Fibroblast of lung (primary cell): ENCODE measurements at regions not wholly inside any gene's neighbourhood (a gene's known extent, or its start where the extent isn't known, plus 50 kb on each side); places are given as distances from the start of the nearest gene placed in this dataset.

Source experiments
- DNase-seq, 2 donors: peaks; one replicate each; pipeline versions ENCODE4 v3.0.0 to v3.0.0-alpha.2; 2010; ENCODE audit warnings: low read depth in 2 of 2
- H2AFZ ChIP-seq: 2 replicates; pipeline ENCODE4 v1.5.1; 2012; ENCODE audit warnings: low read length, control low read depth, inconsistent platforms
- H3K27ac ChIP-seq: 2 replicates; pipeline ENCODE4 v1.5.1; 2011; ENCODE audit warnings: low read length, control low read depth; ENCODE audit not compliant: insufficient read depth
- H3K27me3 ChIP-seq: 2 replicates; pipeline ENCODE4 v1.5.1; 2011; ENCODE audit warnings: mild to moderate bottlenecking, low read length; ENCODE audit not compliant: control insufficient read depth, insufficient read depth
- H3K36me3 ChIP-seq: 2 replicates; pipeline ENCODE4 v1.5.1; 2011; ENCODE audit warnings: low read length; ENCODE audit not compliant: control insufficient read depth, insufficient read depth
- H3K4me1 ChIP-seq: 2 replicates; pipeline ENCODE4 v1.5.1; 2011; ENCODE audit warnings: low read length; ENCODE audit not compliant: control insufficient read depth, insufficient read depth; ENCODE audit errors: extremely low read depth
- H3K4me2 ChIP-seq: 2 replicates; pipeline ENCODE4 v1.5.1; 2011; ENCODE audit warnings: low read length, control low read depth; ENCODE audit not compliant: insufficient read depth; ENCODE audit errors: extremely low read depth
- H3K4me3 ChIP-seq, 4 experiments: fragments of 200-600 bp in 1 of 4; sonication (generic) in 1 of 4; replicated peaks in 1 of 4; 2 replicates each; pipeline ENCODE4 v1.5.1; 2011 to 2016; ENCODE audit warnings: low read length in 4 of 4, low read depth in 3 of 4, mild to moderate bottlenecking in 3 of 4, control low read depth in 2 of 4, inconsistent platforms in 1 of 4, mixed read lengths in 1 of 4; ENCODE audit not compliant: insufficient read depth in 1 of 4; ENCODE audit errors: control extremely low read depth in 1 of 4
- H3K79me2 ChIP-seq: 2 replicates; pipeline ENCODE4 v1.5.1; 2012; ENCODE audit warnings: mild to moderate bottlenecking, low read length, inconsistent platforms; ENCODE audit not compliant: control insufficient read depth, insufficient read depth
- H3K9ac ChIP-seq: 2 replicates; pipeline ENCODE4 v1.5.1; 2011; ENCODE audit warnings: mild to moderate bottlenecking, low read length, control low read depth; ENCODE audit not compliant: insufficient read depth
- H3K9me3 ChIP-seq: 2 replicates; pipeline ENCODE4 v1.5.1; 2012; ENCODE audit warnings: low read depth, low read length; ENCODE audit not compliant: control insufficient read depth, insufficient read depth
- H4K20me1 ChIP-seq: 2 replicates; pipeline ENCODE4 v1.5.1; 2011; ENCODE audit warnings: low read length; ENCODE audit not compliant: control insufficient read depth, insufficient read depth; ENCODE audit errors: extremely low read depth
- EZH2 ChIP-seq: IDR thresholded peaks from 2 replicates; pipeline ENCODE4 v1.5.1; 2012; ENCODE audit warnings: low read length, control low read depth, mild to moderate bottlenecking; ENCODE audit errors: missing control alignments
- TF ChIP-seq, protein P1 (sequence below), 2 donors: IDR thresholded peaks in 1 of 2; conservative IDR thresholded peaks in 1 of 2; 1 replicate in 1 of 2; 2 replicates in 1 of 2; pipeline ENCODE4 v1.5.1; 2011 to 2012; ENCODE audit warnings: low read length in 2 of 2, control low read depth in 1 of 2, inconsistent platforms in 1 of 2, low read depth in 1 of 2, mild to moderate bottlenecking in 1 of 2

DNA sequence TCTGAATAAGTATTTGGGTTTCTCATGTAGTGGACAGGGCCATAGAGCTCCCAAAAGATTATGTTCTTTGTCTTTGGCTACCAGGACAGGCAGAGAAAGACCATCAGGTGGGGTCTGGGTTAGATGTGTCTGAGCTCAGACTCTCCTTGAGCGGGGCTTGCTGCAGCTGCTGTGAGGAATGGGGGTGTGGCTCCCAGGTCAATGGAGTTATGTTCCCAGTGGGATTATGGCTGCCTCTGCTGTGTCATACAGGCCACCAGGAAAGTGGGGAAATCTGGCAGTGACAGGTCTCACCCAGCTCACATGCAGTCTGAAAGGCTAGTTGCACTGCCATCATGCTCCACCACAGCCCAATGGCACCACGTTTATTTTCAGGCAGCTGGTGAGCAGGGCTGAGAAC is 97.0 kb upstream of the FERD3L start:
- no peak overlapping the region for H2AFZ ChIP-seq
- no peaks in the 10 kb centered on the region for H3K9me3 ChIP-seq
- no peak for DNase-seq
- H3K27ac ChIP-seq, result no peak overlapping the region
- H3K4me3 ChIP-seq, result no peak overlapping the region
- no peak overlapping the region for H3K4me2 ChIP-seq
- TF ChIP-seq, protein P1, sequence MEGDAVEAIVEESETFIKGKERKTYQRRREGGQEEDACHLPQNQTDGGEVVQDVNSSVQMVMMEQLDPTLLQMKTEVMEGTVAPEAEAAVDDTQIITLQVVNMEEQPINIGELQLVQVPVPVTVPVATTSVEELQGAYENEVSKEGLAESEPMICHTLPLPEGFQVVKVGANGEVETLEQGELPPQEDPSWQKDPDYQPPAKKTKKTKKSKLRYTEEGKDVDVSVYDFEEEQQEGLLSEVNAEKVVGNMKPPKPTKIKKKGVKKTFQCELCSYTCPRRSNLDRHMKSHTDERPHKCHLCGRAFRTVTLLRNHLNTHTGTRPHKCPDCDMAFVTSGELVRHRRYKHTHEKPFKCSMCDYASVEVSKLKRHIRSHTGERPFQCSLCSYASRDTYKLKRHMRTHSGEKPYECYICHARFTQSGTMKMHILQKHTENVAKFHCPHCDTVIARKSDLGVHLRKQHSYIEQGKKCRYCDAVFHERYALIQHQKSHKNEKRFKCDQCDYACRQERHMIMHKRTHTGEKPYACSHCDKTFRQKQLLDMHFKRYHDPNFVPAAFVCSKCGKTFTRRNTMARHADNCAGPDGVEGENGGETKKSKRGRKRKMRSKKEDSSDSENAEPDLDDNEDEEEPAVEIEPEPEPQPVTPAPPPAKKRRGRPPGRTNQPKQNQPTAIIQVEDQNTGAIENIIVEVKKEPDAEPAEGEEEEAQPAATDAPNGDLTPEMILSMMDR (conservative IDR thresholded peaks at IDR 0.05 in 1 of 2, IDR thresholded peaks at IDR 0.05 in 1 of 2; ENCODE audit: low read depth in 1 of 2, low read length in 2 of 2), result no peak
- H3K36me3 ChIP-seq, result no peaks in the 10 kb centered on the region
- no peaks in the 10 kb centered on the region for H3K4me1 ChIP-seq
- no peaks in the 10 kb centered on the region for H3K27me3 ChIP-seq
- H3K9ac ChIP-seq, result no peak overlapping the region
- H3K79me2 ChIP-seq, result no peaks in the 10 kb centered on the region
- H4K20me1 ChIP-seq, result no peaks in the 10 kb centered on the region

DNA sequence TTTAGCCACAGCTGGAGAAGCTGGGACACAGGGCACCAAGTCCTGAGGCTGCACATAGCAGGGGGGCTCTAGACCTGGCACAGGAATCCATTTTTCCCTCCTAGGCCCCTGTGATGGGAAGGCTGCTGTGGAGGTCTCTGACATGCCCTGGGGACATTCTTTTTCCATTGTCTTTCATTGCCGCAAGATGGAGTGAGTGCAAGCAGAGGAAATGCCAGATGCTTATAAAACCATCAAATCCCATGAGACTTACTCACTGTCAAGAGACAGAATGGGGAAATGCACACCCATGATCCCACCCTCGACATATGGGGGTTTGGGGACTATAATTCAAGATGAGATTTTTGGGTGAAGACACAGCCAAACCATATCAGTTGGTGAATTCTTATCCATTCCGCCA is 94.7 kb upstream of the FERD3L start:
- no peak overlapping the region for H3K27ac ChIP-seq

DNA sequence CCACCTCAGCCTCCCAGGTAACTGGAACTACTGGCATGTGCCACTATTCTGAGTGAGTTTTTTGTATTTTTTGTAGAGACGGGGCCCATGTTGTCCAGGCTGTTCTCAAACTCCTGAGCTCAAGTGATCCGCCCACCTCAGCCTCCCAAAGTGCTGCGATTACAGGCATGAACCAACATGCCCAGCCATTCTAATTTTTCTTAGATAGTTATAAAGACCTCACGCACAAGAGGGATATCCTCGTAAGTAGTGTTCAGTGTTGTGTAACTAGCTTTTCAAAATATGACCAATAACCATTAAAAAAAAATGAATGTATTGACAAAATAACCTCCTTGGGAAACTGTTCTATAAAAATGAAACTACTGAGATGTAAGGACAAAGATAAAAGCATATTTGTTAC is 90.5 kb upstream of the FERD3L start:
- Histone ChIP-seq H3K27me3 (no peaks in the 10 kb centered on the region), H3K4me1 (no peaks in the 10 kb centered on the region), H3K4me2 (no peak overlapping the region), H3K36me3 (no peaks in the 10 kb centered on the region), H3K4me3 (no peak overlapping the region), H2AFZ (no peak overlapping the region), H3K9me3 (no peaks in the 10 kb centered on the region), H3K79me2 (no peaks in the 10 kb centered on the region), H4K20me1 (no peaks in the 10 kb centered on the region), H3K9ac (no peak overlapping the region), H3K27ac (no peak overlapping the region)
- TF ChIP-seq, protein P1 (conservative IDR thresholded peaks at IDR 0.05 in 1 of 2, IDR thresholded peaks at IDR 0.05 in 1 of 2; ENCODE audit: low read depth in 1 of 2, low read length in 2 of 2), result no peak
- no peak for TF ChIP-seq EZH2
- DNase-seq, result no peak

More for the DNA sequence above, 94.7 kb upstream of the FERD3L start:
- H2AFZ ChIP-seq, result no peak overlapping the region
- no peaks in the 10 kb centered on the region for H3K27me3 ChIP-seq
- no peaks in the 10 kb centered on the region for H3K79me2 ChIP-seq
- no peak for DNase-seq
- no peaks in the 10 kb centered on the region for H3K9me3 ChIP-seq
- no peak overlapping the region for H3K4me3 ChIP-seq
- no peak overlapping the region for H3K4me2 ChIP-seq
- no peak for TF ChIP-seq EZH2
- TF ChIP-seq, protein P1 (conservative IDR thresholded peaks at IDR 0.05 in 1 of 2, IDR thresholded peaks at IDR 0.05 in 1 of 2; ENCODE audit: low read depth in 1 of 2, low read length in 2 of 2), result no peak
- no peak overlapping the region for H3K9ac ChIP-seq
- no peaks in the 10 kb centered on the region for H4K20me1 ChIP-seq
- no peaks in the 10 kb centered on the region for H3K36me3 ChIP-seq
- H3K4me1 ChIP-seq, result no peaks in the 10 kb centered on the region
